OCI-LY7 (cell line): ENCODE measurements at regions not wholly inside any gene's neighbourhood (a gene's known extent, or its start where the extent isn't known, plus 50 kb on each side); places are given as distances from the start of the nearest gene placed in this dataset.

Experiments
- BruUV-seq: library from RNA; stranded (reverse); fragments of 400-500 nt; replicated peaks from 2 replicates; lab custom pipeline; 2021; lab: Mats Ljungman, UMichigan
- CTCF ChIA-PET: fragments of 300-600 bp; sonication (Branson Sonifier 250); formaldehyde crosslinking; loops from one replicate; lab custom pipeline; 2022; ENCODE audit warnings: antibody characterized with exemption; ENCODE audit not compliant: unreplicated experiment; lab: Charles Lee
- POLR2A ChIA-PET: fragments of 300-600 bp; sonication (Branson Sonifier 250); formaldehyde crosslinking; loops from one replicate; lab custom pipeline; 2022; ENCODE audit warnings: antibody characterized with exemption; lab: Charles Lee
- DNase-seq: peaks from one replicate; pipeline ENCODE4 v3.0.0-alpha.2; 2015; ENCODE audit warnings: low spot score
- H2AFZ ChIP-seq: fragments of 200-600 bp; sonication (generic), shearing (Covaris generic); 2 replicates; pipeline ENCODE4 v1.6.1; 2014; ENCODE audit warnings: mild to moderate bottlenecking, antibody characterized with exemption, low read length, moderate library complexity
- H3K27ac ChIP-seq: fragments of 200-600 bp; sonication (generic); 2 replicates; pipeline ENCODE4 v1.5.1; 2014; ENCODE audit warnings: mixed run types, low read depth, mild to moderate bottlenecking, moderate library complexity, low read length, inconsistent platforms; ENCODE audit not compliant: poor library complexity, severe bottlenecking
- H3K36me3 ChIP-seq: fragments of 200-600 bp; sonication (generic); 2 replicates; pipeline ENCODE4 v1.6.1; 2014; ENCODE audit warnings: mild to moderate bottlenecking, antibody characterized with exemption, low read length, moderate library complexity, mixed read lengths; ENCODE audit not compliant: insufficient read depth
- H3K4me1 ChIP-seq: fragments of 200-600 bp; sonication (generic); 2 replicates; pipeline ENCODE4 v1.5.1; 2014; ENCODE audit warnings: mild to moderate bottlenecking, low read length; ENCODE audit not compliant: insufficient read depth, poor library complexity, severe bottlenecking
- H3K4me2 ChIP-seq: fragments of 200-600 bp; sonication (generic); 2 replicates; pipeline ENCODE4 v1.6.1; 2014; ENCODE audit warnings: mild to moderate bottlenecking, low read length
- H3K4me3 ChIP-seq: fragments of 200-600 bp; sonication (generic); 2 replicates; pipeline ENCODE4 v1.5.1; 2014; ENCODE audit warnings: mild to moderate bottlenecking, low read depth, low read length; ENCODE audit not compliant: poor library complexity, severe bottlenecking
- H3K79me2 ChIP-seq: fragments of 200-600 bp; sonication (generic); 2 replicates; pipeline ENCODE4 v1.6.1; 2016; ENCODE audit warnings: low read depth, mild to moderate bottlenecking, low read length, moderate library complexity, mixed read lengths; ENCODE audit not compliant: insufficient read depth
- H3K9me2 ChIP-seq: fragments of 200-600 bp; sonication (generic); 2 replicates; pipeline ENCODE4 v1.6.1; 2016; ENCODE audit warnings: mild to moderate bottlenecking, low read length, mixed read lengths; ENCODE audit not compliant: insufficient read depth
- H3K9me3 ChIP-seq: fragments of 200-600 bp; sonication (generic); 2 replicates; pipeline ENCODE4 v1.6.1; 2014; ENCODE audit warnings: mild to moderate bottlenecking, mixed run types, low read length, mixed read lengths
- H4K20me1 ChIP-seq: fragments of 200-600 bp; sonication (generic); 2 replicates; pipeline ENCODE4 v1.6.1; 2014; ENCODE audit warnings: mild to moderate bottlenecking, antibody characterized with exemption, low read length, moderate library complexity, mixed read lengths; ENCODE audit not compliant: insufficient read depth
- CTCF ChIP-seq: fragments of 200-600 bp; sonication (generic); conservative IDR thresholded peaks from 2 replicates; pipeline ENCODE4 v1.5.1; 2014; ENCODE audit warnings: mild to moderate bottlenecking, antibody characterized with exemption, low read length, moderate library complexity, mixed read lengths
- EZH2phosphoT487 ChIP-seq: fragments of 200-600 bp; sonication (generic); IDR thresholded peaks from 2 replicates; pipeline ENCODE4 v1.6.1; 2018; ENCODE audit warnings: low read depth, borderline replicate concordance, mild to moderate bottlenecking, mixed run types, antibody characterized with exemption, low read length, moderate library complexity, mixed read lengths
- intact Hi-C: fragments of 100-400 bp; cut with micrococcal nuclease; formaldehyde crosslinking; loops from one replicate; pipeline ENCODE4 v1.10.0; 2022; ENCODE audit not compliant: unreplicated experiment

GRCh38 chr4:132299841-132300240, 849.3 kb upstream of the PCDH10 start:
- no peak for TF ChIP-seq CTCF
- BruUV-seq = no TSS peak
- no peaks in the 10 kb centered on the region for H3K36me3 ChIP-seq
- no peaks in the 10 kb centered on the region for H3K9me2 ChIP-seq
- CTCF ChIA-PET = no interaction called here
- no peaks in the 10 kb centered on the region for H4K20me1 ChIP-seq
- no peak overlapping the region for H3K4me3 ChIP-seq
- DNase-seq = no peak
- POLR2A ChIA-PET = interaction anchor here (0.5 to 2.8 kb wide), 7 partner anchors 9 to 216 kb away, joined by 3 to 17 read pairs (median 3); no protein-coding TSS in a partner anchor
- peaks cover 8% of the 10 kb centered on the region; the same call in 1 of the 2 replicates for H3K9me3 ChIP-seq
- peak overlapping the region; percentile 45 for H2AFZ ChIP-seq
- H3K4me1 ChIP-seq = no peaks in the 10 kb centered on the region
- no peak overlapping the region for H3K4me2 ChIP-seq
- no peak overlapping the region for H3K27ac ChIP-seq
- H3K79me2 ChIP-seq = no peaks in the 10 kb centered on the region
- intact Hi-C loops = no loop called here

- BruUV-seq = no TSS peak
- POLR2A ChIA-PET = interaction anchor here (0.6 to 1.6 kb wide), 3 partner anchors 13 to 202 kb away, joined by 3 read pairs; no protein-coding TSS in a partner anchor
- H3K36me3 ChIP-seq = no peaks in the 10 kb centered on the region
- TF ChIP-seq CTCF (no peak), EZH2phosphoT487 (no peak)
- no peak overlapping the region for H3K4me2 ChIP-seq
- H3K4me1 ChIP-seq = no peaks in the 10 kb centered on the region
- no peak overlapping the region for H3K27ac ChIP-seq
- intact Hi-C loops = no loop called here
- 0 out of 2 replicates have a peak, but pooled peaks cover 5% of the 10 kb centered on the region for H3K9me3 ChIP-seq
- peak overlapping the region; percentile 57; the same call in 1 of the 2 replicates for H2AFZ ChIP-seq
- H3K79me2 ChIP-seq = no peaks in the 10 kb centered on the region
- no peak for DNase-seq
- H4K20me1 ChIP-seq = no peaks in the 10 kb centered on the region
- CTCF ChIA-PET = no interaction called here
- no peak overlapping the region for H3K4me3 ChIP-seq
- H3K9me2 ChIP-seq = no peaks in the 10 kb centered on the region
Observed at GRCh38 chr4:132312521-132312920, 836.6 kb upstream of the PCDH10 start.

- H3K4me3 ChIP-seq = no peak overlapping the region
- no peaks in the 10 kb centered on the region for H3K4me1 ChIP-seq
- 0 out of 2 replicates have a peak, but pooled peaks cover 5% of the 10 kb centered on the region for H3K9me3 ChIP-seq
- BruUV-seq = no TSS peak
- ChIA-PET POLR2A (interaction anchor here (1.0 to 1.6 kb wide), 4 partner anchors 10 to 16 kb away, joined by 3 to 7 read pairs (median 4); no protein-coding TSS in a partner anchor), CTCF (no interaction called here)
- no peaks in the 10 kb centered on the region for H3K79me2 ChIP-seq
- intact Hi-C loops = no loop called here
- H3K4me2 ChIP-seq = no peak overlapping the region
- H4K20me1 ChIP-seq = no peaks in the 10 kb centered on the region
- H3K27ac ChIP-seq = no peak overlapping the region
- no peak overlapping the region; the same call in 1 of the 2 replicates for H2AFZ ChIP-seq
- H3K9me2 ChIP-seq = no peaks in the 10 kb centered on the region
- TF ChIP-seq CTCF (no peak), EZH2phosphoT487 (no peak)
- no peaks in the 10 kb centered on the region for H3K36me3 ChIP-seq
- DNase-seq = no peak
Observed at GRCh38 chr4:132313852-132314251, 835.2 kb upstream of the PCDH10 start.
